Activated CD8-positive, alpha-beta memory T cell treated with anti-CD3 and anti-CD28 coated beads, Interleukin-2, amount 50 U/mL, for 4 hours (primary cell): ENCODE measurements at regions not wholly inside any gene's neighbourhood (a gene's known extent, or its start where the extent isn't known, plus 50 kb on each side); places are given as distances from the start of the nearest gene placed in this dataset.
"Not testable (repeated sequence)": the region's sequence is repeated elsewhere in the genome, so short reads cannot be mapped to it uniquely, and the experiment has no call there.

ENCODE experiments used
- DNase-seq: peaks from one replicate; pipeline ENCODE4 v3.0.0-alpha.2; 2020

GRCh38 chr15:88965097-88965496 lies 51.9 kb upstream of the MFGE8 start:
- not testable (repeated sequence) for DNase-seq

- no peak for DNase-seq
These were observed 57.1 kb upstream of the MFGE8 start for GRCh38 chr15:88970232-88970631.

DNA sequence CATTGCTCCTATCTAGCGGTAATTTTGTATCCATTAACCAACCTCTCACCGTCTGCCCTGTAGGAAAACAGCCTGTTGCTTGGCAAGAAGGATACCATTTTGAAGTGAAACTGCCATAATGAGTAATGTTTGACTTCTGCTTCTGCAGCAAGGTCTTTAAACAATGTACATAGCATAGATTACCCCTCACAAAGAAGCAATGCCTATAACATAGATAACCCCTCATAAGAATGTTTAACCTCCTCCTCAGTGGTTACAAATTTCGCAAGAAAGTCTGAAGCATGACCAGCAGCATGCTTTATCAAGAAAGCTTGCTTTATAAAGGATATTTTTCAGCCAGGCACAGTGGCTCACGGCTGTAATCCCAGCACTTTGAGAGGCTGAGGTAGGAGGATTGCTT lies 61.2 kb upstream of the MFGE8 start:
- no peak for DNase-seq

DNA sequence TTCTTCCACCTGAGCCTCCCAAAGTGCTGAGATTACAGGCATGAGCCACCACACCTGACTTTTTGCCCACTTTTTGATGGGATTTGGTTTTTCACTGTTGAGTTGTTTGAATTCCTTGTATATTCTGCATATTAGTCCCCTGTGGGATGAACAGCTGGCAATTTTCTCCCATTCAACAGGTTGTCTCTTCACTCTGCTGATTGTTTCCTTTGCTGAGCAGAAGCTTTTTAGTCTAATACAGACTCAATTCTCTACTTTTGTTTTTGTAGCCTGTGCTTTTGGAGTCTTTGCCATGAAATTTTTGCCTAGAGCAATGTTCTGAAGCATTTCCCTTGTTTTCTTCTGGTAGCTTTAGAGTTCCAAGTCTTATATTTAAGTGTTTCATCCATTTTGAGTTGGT lies 62.7 kb upstream of the MFGE8 start:
- no peak for DNase-seq

- DNase-seq = no peak
These were observed 63.5 kb upstream of the MFGE8 start for GRCh38 chr15:88976656-88977055.

DNA sequence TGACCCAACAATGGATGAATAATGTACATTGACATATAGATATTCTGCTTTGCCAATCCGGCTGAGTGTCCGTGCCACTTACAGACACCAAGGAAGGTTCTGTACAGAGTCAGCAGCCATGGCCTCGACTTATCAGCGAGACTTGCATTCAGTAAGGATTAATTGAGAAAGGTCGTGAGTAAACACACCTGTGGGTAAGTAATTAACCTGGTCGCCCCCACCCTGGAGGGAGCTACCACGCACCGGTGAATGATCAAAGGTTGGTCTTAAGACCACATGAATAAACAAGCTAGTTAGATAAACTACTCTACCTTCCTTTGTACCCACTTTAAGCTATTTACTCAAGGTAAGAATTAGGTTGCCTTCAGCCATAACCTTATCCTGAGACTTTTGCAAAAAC lies 66.5 kb upstream of the MFGE8 start:
- no peak for DNase-seq

- DNase-seq = no peak
These were observed 67.3 kb upstream of the MFGE8 start for GRCh38 chr15:88980498-88980897.

- no peak for DNase-seq
These were observed 68.4 kb upstream of the MFGE8 start for GRCh38 chr15:88981244-88982215.

- no peak for DNase-seq
These were observed 69.2 kb upstream of the MFGE8 start for GRCh38 chr15:88982304-88982945.

DNA sequence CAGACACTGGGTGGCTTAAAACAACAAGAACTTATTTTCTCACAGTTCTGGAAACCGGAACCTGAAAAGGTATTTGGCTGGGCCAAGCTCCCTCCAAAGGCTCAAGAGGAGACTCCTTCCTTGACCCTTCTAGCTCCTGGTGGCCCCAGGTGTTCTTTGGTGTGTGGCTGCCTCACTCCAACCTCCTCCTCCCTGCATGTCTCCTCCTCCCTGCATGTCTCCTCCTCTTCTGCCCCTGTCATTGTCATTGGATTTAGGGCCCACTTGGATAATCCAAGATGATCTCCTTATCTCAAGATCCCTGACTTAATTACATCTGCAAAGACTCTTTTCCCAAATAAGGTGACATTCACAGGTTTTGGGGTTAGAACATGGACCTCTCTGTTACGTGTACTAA lies 69.8 kb upstream of the MFGE8 start:
- DNase-seq = no peak

DNA sequence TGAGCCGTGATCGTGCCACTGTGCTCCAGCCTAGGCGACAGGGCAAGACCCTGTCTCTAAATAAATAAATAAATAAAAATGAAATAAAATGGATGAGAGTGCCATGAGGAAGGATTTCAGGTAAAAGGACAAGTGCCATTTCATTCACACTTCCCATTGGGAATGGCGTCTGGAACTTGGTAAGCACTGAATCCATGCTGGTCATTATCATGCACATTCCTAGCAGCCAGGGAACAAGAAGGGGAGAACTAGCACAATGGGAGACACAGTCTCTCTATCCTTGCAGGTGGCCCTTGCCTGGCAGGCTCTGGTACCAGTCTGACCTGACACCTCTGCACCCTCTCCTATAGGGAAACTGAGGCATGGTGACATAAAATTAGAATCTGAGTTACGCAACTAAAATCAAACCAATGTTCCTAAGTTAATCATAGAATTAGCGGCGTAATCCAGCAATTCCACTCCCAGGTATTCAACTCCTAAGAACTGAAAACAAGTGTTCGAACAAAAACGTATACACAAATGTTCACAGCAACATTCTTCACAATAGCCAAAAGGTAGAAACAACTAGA lies 70.8 kb upstream of the MFGE8 start:
- DNase-seq = no peak

GRCh38 chr15:88985547-88986393 lies 72.6 kb upstream of the MFGE8 start:
- DNase-seq = no peak

- DNase-seq = no peak
These were observed 73.9 kb upstream of the MFGE8 start for GRCh38 chr15:88986949-88987590.

DNA sequence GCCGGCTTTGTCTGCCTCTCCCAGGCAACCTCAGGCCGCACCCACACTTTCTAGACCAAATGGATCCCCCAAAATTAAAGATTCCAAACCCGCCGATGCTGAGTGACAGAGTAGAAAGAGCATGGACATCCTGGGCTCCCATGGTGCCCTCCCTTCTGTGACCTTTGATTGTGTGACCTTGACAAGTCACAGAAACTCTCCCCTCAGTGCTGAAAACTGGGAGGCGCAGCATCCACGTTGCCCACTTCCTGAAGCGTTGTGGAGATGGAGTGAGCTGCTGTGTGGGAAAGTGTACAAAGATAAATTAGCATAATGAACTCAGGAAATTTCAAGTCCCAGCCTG lies 74.4 kb upstream of the MFGE8 start:
- DNase-seq = no peak

GRCh38 chr15:88987934-88988671 lies 74.9 kb upstream of the MFGE8 start:
- DNase-seq = no peak

DNA sequence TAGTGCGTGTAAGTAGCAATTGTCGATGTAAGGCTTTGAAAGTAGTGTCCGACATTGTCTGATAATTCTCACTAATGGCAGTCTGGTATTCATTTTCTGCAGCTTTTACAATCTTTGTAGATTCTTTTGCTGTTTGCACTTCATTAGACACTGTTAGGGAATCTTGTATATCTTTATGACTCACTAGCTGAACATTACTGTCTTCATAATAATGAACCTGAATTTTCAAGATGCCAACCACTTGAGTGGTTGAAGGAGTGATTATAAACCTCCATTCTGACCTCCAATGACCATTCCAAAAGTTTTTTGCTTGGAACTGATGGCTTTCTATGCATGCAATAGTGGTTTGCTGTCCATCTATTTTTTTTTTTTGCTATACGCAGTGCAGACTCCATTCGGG lies 76.4 kb upstream of the MFGE8 start:
- no peak for DNase-seq

DNA sequence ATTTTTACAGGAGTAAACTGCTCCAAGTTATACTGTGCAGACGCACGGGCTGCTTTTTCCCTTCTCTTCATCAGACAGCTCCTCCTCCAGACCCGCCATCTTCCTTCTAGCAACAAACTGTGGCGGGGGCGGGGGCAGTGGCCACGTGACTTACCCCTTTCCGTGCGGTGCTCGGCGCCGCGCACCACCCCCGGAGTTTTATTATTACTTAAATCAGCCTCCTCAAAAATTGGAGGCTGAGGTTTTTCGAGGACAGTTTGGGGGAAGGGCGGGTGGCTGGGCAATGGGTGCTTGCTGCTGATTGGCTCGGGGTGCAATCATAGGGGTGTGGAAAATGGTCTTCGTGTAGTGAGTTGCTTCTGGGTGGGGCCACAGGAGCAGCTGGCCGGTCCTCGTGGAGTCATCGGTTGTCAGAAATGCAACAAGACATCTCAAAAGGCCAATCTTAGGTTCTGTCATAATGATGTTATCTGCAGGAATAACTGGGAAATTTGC lies 77.1 kb upstream of the MFGE8 start:
- DNase-seq = no peak

- DNase-seq = no peak
These were observed 79.0 kb upstream of the MFGE8 start for GRCh38 chr15:88992216-88992615.

DNA sequence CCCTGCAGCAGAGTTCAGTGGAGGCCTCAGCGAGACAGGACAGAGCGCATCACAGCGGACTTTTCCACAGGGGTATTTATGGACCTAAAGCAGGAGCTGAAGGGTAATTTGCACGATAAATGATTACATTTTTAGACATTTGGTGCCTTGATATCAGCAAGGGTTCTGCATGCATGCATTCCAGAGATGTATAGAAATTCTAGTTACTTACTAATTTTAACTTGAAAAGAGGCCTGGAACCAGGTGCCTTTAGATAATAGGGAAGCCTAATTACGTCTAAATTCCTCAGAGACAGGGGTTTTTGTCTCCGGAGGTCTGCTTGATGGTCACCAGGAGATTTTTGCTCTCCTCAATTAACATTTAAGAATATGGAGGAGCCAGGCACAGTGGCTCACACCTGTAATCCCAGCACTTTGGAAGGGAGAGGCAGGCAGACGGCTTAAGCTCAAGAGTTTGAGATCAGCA lies 79.8 kb upstream of the MFGE8 start:
- DNase-seq = no peak

GRCh38 chr15:88993662-88994061 lies 80.5 kb upstream of the MFGE8 start:
- no peak for DNase-seq

GRCh38 chr15:88994286-88994685 lies 81.1 kb upstream of the MFGE8 start:
- no peak for DNase-seq

GRCh38 chr15:88995449-88995848 lies 82.3 kb upstream of the MFGE8 start:
- no peak for DNase-seq
